GM10248 (cell line): ENCODE measurements at regions not wholly inside any gene's neighbourhood (a gene's known extent, or its start where the extent isn't known, plus 50 kb on each side); places are given as distances from the start of the nearest gene placed in this dataset.

ENCODE experiments used
- CTCF ChIA-PET: fragments of 300-600 bp; sonication (Branson Sonifier 250); formaldehyde crosslinking; extraction: SDS; loops from one replicate; lab custom pipeline; 2021; ENCODE audit warnings: antibody characterized with exemption; lab: Yijun Ruan, JAX
- POLR2A ChIA-PET: fragments of 350-650 bp; sonication (Branson Sonifier 250); formaldehyde crosslinking; extraction: SDS; loops from one replicate; lab custom pipeline; 2020; ENCODE audit warnings: antibody characterized with exemption; lab: Yijun Ruan, JAX
- DNase-seq: peaks from one replicate; pipeline ENCODE4 v3.0.0; 2012; ENCODE audit errors: extremely low spot score
- CTCF ChIP-seq: IDR thresholded peaks from 2 replicates; pipeline ENCODE4 v1.5.1; 2012; ENCODE audit warnings: mild to moderate bottlenecking, low read depth; ENCODE audit errors: extremely low read depth, missing control alignments, control extremely low read depth

GRCh38 chr11:8785457-8785856 lies 102.9 kb downstream of the RPL27A start:
- no peak for TF ChIP-seq CTCF
- no peak for DNase-seq
- ChIA-PET CTCF (no interaction called here), POLR2A (no interaction called here)

GRCh38 chr11:8785998-8786397 lies 103.4 kb downstream of the RPL27A start:
- DNase-seq = no peak
- ChIA-PET CTCF (no interaction called here), POLR2A (no interaction called here)
- TF ChIP-seq CTCF = no peak

- POLR2A ChIA-PET = no interaction called here
- TF ChIP-seq CTCF = no peak
- CTCF ChIA-PET = interaction anchor here (4.7 kb wide), 1 partner anchor 9 kb away, joined by 18 read pairs; no protein-coding TSS in a partner anchor
Observed at GRCh38 chr11:8786933-8787332, 104.3 kb downstream of the RPL27A start.

GRCh38 chr11:8787372-8787771 lies 104.8 kb downstream of the RPL27A start:
- no peak for TF ChIP-seq CTCF
- POLR2A ChIA-PET = no interaction called here
- CTCF ChIA-PET = interaction anchor here (4.7 kb wide), 1 partner anchor 10 kb away, joined by 18 read pairs; no protein-coding TSS in a partner anchor
- no peak for DNase-seq

More at GRCh38 chr11:8786933-8787332, 104.3 kb downstream of the RPL27A start:
- no peak for DNase-seq

- POLR2A ChIA-PET = no interaction called here
- CTCF ChIA-PET = interaction anchor here (1.5 to 4.7 kb wide), 2 partner anchors 11 to 22 kb away, joined by 3 to 18 read pairs; a partner anchor contains a TSS
- TF ChIP-seq CTCF = no peak
Observed at GRCh38 chr11:8788616-8789015, 106.0 kb downstream of the RPL27A start.

GRCh38 chr11:8789864-8790263 lies 107.3 kb downstream of the RPL27A start:
- POLR2A ChIA-PET = no interaction called here
- no peak for TF ChIP-seq CTCF
- DNase-seq = no peak
- CTCF ChIA-PET = interaction anchor here (4.7 kb wide), 1 partner anchor 12 kb away, joined by 18 read pairs; no protein-coding TSS in a partner anchor

More at GRCh38 chr11:8788616-8789015, 106.0 kb downstream of the RPL27A start:
- DNase-seq = no peak
